ENCODE measurements at regions not wholly inside any gene's neighbourhood (a gene's known extent, or its start where the extent isn't known, plus 50 kb on each side); places are given as distances from the start of the nearest gene placed in this dataset.

- no CpG with 5 or more reads among the region's 2 CpGs for WGBS (ENCODE audit: extremely low coverage, insufficient read length, low lambda C conversion rate)
- Histone ChIP-seq H3K4me2 (ENCODE audit: insufficient read depth, insufficient read length, low read length) (no peak overlapping the region), H2AK5ac (ENCODE audit: insufficient read length, low read length) (no peak overlapping the region), H2BK5ac (ENCODE audit: insufficient read length, low read length) (no peak overlapping the region), H3K9me3 (ENCODE audit: control insufficient read depth, low read depth, low read length) (no peaks in the 10 kb centered on the region), H3K23me2 (ENCODE audit: insufficient read length, low read depth, low read length, poor library complexity, severe bottlenecking) (no peaks in the 10 kb centered on the region), H3K18ac (ENCODE audit: insufficient read length, low read depth, low read length) (no peak overlapping the region), H2AFZ (ENCODE audit: low read length) (no peak overlapping the region), H4K20me1 (ENCODE audit: control insufficient read depth, insufficient read depth, insufficient read length) (no peaks in the 10 kb centered on the region), H2BK120ac (ENCODE audit: low read depth, low read length, poor library complexity, severe bottlenecking) (no peak overlapping the region), H2BK12ac (ENCODE audit: insufficient read length, low read depth, low read length) (no peak overlapping the region), H2BK15ac (ENCODE audit: low read depth, low read length) (no peak overlapping the region), H3K56ac (ENCODE audit: insufficient read length, low read depth, low read length) (no peak overlapping the region), H3K14ac (ENCODE audit: insufficient read depth, low read length) (no peak overlapping the region), H3K23ac (ENCODE audit: insufficient read length, low read depth, low read length) (no peak overlapping the region), H3K27me3 (ENCODE audit: insufficient read depth, low read length) (no peaks in the 10 kb centered on the region), H3T11ph (ENCODE audit: low read length) (no peak overlapping the region), H3K4me1 (ENCODE audit: insufficient read depth, low read length) (no peaks in the 10 kb centered on the region), H2BK20ac (ENCODE audit: low read depth, low read length, poor library complexity, severe bottlenecking) (no peak overlapping the region), H3K27ac (ENCODE audit: insufficient read length, low read depth, low read length) (no peak overlapping the region), H4K5ac (ENCODE audit: insufficient read length, low read depth, low read length) (no peak overlapping the region), H4K91ac (ENCODE audit: insufficient read length, low read depth, low read length) (no peak overlapping the region), H3K4ac (ENCODE audit: low read depth, low read length) (no peak overlapping the region), H4K8ac (replicated peaks; ENCODE audit: insufficient read length, low read depth, low read length) (no peak overlapping the region), H3K9ac (ENCODE audit: extremely low read depth, insufficient read length, low read length) (no peak overlapping the region), H3K79me1 (ENCODE audit: insufficient read depth, low read depth, low read length, poor library complexity, severe bottlenecking) (no peaks in the 10 kb centered on the region), H3K79me2 (ENCODE audit: insufficient read depth, low read length) (no peaks in the 10 kb centered on the region)
- H3K36me3 Mint-ChIP-seq (ENCODE audit: insufficient read depth in 1 of 3, low read depth in 3 of 3), result peaks cover 2 to 4% (median 2%) of the 10 kb centered on the region in 3 experiments; a peak in 4 of 7 replicates
- no peaks in the 10 kb centered on the region; the same call in 1 of the 2 replicates for H3K27me3 Mint-ChIP-seq (ENCODE audit: low read depth)
- no peaks in the 10 kb centered on the region for H3K4me1 Mint-ChIP-seq
- H3K4me3 Mint-ChIP-seq, result no peak overlapping the region
- no peak for DNase-seq
- H3K9me3 Mint-ChIP-seq, result peaks cover 8 to 12% of the 10 kb centered on the region in 2 experiments; a peak in 4 of 5 replicates
- TF ChIP-seq CTCF (conservative IDR thresholded peaks at IDR 0.05), result no peak
- H3K27ac Mint-ChIP-seq, result no peak overlapping the region
These were observed 294.3 kb downstream of the TAF11L14 start for GRCh38 chr5:17928581-17928981.

Measured in H9 (cell line).